ENCODE measurements at regions not wholly inside any gene's neighbourhood (a gene's known extent, or its start where the extent isn't known, plus 50 kb on each side); places are given as distances from the start of the nearest gene placed in this dataset.
"Not testable (repeated sequence)": the region's sequence is repeated elsewhere in the genome, so short reads cannot be mapped to it uniquely, and the experiment has no call there.

GRCh38 chr9:110025551-110026170, 182.3 kb downstream of the C9orf152 start:
- DNase-seq (ENCODE audit: low spot score): no peak

DNA sequence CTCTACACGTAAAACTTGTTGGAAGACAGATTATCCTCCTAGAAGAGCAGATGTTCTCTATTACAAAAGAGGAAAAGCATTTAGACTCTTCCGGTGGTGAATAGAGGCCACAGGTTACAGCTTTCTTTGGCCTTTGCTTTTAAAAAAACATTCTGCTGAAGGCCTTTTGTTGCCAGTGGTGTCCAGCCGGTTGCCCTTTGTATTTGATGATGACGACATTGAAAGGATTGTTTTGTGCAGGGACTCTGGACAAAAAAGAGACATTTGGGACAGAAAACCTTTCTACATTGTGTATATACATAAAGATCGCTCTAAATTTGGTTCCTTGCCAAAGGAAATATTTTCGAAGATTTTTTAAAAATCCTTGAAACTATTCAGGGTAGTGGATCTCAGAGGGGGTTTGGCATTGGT, 180.3 kb downstream of the C9orf152 start:
- peak; percentile 69 for DNase-seq (ENCODE audit: low spot score)

DNA sequence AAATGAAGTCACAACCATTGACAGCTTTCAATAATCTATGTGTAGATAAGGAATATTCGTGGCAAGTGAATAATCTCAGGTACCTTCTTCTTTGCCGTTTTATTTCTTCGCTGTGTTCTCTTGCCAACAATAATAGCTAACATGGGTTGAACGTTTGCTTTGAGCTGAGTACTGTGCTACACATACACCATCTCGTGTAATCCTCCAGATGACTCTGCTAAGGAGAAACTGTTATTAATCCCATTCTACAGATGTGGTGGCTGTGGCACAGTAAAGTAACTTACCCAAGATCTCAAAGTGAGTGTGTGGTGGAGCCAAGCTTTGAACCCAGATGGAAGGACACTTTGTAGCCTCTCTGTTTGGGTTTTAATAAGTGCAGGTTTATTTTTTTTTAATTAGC, 179.7 kb downstream of the C9orf152 start:
- DNase-seq (ENCODE audit: low spot score): no peak

- DNase-seq (ENCODE audit: low spot score): no peak
These were observed 179.3 kb downstream of the C9orf152 start for GRCh38 chr9:110028676-110029075.

DNA sequence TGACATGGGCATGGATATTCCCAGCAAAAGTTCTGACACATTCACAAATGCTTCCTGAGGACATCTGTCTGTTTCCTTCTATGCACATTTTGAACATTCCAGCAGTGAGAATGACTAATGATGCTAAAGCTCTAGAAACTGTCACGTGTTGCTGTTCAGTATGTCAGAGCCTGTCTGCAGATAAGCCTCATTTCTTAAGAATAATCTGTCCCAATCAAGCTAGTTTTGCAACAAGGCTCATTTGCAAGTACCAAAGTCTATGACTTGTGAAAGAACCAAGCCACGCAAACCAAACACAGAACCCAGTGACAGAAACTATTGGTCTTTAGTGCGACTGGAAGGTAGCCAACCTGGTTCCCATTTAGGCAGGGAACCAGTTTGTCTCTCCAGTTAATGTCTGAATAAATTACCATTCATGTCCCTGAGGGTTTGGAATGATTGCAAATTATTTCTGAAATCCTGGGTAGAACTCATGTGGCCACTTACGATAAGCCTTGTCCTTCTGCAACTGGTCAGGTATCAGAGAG, 178.5 kb downstream of the C9orf152 start:
- no peak for DNase-seq (ENCODE audit: low spot score)

- DNase-seq (ENCODE audit: low spot score): no peak
These were observed 177.9 kb downstream of the C9orf152 start for GRCh38 chr9:110029956-110030480.

- DNase-seq (ENCODE audit: low spot score): no peak
These were observed 177.3 kb downstream of the C9orf152 start for GRCh38 chr9:110030632-110031031.

- no peak for DNase-seq (ENCODE audit: low spot score)
These were observed 176.3 kb downstream of the C9orf152 start for GRCh38 chr9:110031511-110032173.

GRCh38 chr9:110032532-110032931, 175.4 kb downstream of the C9orf152 start:
- DNase-seq (ENCODE audit: low spot score): not testable (repeated sequence)

GRCh38 chr9:110033869-110034268, 174.1 kb downstream of the C9orf152 start:
- DNase-seq (ENCODE audit: low spot score): no peak

GRCh38 chr9:110036286-110036685, 171.7 kb downstream of the C9orf152 start:
- DNase-seq (ENCODE audit: low spot score): no peak

DNA sequence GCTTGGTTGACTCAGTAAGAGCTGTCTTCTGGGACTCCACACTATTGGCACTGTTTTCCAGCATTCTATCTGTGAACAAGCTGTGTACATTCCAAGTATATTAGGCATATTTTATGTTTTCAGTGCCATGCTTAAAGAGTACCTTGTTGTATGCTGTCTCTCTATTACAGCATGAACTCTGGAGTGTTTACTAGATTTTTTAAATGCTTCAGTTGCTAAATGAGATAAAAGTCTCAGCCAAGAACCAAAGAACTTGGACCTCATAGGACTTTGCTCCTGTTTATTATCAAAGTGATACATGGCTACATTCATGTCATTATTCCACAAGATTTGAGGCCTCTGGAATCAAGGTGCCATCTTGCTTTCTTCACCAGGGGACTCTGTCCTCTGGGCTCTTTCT, 167.2 kb downstream of the C9orf152 start:
- DNase-seq (ENCODE audit: low spot score): no peak

DNA sequence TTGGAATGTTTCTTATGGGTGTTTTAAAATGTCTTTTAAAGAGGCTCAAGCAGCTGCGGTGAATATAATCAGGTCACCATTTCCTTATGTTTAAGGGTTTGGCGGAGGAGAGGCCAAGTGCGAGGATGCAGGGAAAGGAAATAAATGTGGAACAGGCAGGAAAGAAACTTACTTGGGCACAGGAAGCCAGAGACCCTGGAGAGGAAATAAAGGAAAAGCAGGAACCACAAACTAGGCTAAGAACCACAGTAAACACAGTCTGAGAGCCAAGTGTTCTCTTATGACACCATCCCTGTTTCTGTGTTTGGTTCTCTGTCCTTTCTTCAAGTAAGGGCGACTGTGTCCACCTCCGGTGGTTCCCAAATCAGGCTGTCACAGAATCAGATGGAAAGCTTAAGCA, 166.5 kb downstream of the C9orf152 start:
- DNase-seq (ENCODE audit: low spot score): no peak

- DNase-seq (ENCODE audit: low spot score): no peak
These were observed 160.6 kb downstream of the C9orf152 start for GRCh38 chr9:110047232-110047954.

DNA sequence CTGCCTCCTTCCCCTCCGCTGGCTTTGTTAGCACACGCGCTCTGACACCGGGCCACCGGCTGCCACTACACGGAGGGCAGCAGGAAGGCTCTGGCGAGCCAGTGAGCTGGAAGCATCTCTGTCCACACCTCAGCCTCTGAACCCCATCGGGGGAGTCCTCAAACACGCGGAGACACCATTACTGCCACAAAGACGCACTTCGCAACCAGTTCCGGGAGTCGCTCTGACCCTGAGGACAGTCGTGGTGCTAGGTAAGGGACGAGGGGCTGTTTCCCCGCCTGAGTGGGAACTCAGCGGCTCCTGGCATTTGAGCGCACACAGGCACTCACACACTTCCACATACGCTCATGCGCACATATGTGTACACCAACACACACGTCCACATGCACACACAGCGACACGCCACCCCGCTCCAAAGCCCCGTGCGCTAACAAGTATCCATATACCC, 160.0 kb downstream of the C9orf152 start:
- no peak for DNase-seq (ENCODE audit: low spot score)

- DNase-seq (ENCODE audit: low spot score): peak; percentile 47
These were observed 159.5 kb downstream of the C9orf152 start for GRCh38 chr9:110048403-110048975.

- no peak for DNase-seq (ENCODE audit: low spot score)
These were observed 158.8 kb downstream of the C9orf152 start for GRCh38 chr9:110048976-110049698.

GRCh38 chr9:110049699-110050450, 158.1 kb downstream of the C9orf152 start:
- DNase-seq (ENCODE audit: low spot score): no peak

- DNase-seq (ENCODE audit: low spot score): no peak
These were observed 157.0 kb downstream of the C9orf152 start for GRCh38 chr9:110050925-110051355.

DNA sequence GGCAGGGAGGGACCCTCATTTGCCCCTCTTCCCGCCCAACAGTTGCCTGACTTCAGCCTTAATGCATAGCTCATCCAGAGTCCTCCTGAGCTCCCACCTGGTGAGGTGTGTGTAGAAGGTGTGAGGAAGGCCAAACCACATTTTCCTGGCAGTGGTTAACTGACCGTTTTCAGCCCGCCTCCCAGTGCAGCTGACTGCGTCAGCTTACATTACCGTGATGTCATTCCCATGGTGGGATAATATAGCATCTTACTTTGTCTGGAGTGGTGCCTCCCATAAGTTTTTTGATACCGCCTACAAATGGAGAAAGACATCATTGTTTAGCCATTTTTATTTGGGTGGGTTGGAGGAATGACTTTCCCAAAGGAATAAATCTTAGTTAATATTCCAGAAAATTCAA, 151.9 kb downstream of the C9orf152 start:
- no peak for DNase-seq (ENCODE audit: low spot score)
